ENCODE measurements at regions not wholly inside any gene's neighbourhood (a gene's known extent, or its start where the extent isn't known, plus 50 kb on each side); places are given as distances from the start of the nearest gene placed in this dataset.

DNA sequence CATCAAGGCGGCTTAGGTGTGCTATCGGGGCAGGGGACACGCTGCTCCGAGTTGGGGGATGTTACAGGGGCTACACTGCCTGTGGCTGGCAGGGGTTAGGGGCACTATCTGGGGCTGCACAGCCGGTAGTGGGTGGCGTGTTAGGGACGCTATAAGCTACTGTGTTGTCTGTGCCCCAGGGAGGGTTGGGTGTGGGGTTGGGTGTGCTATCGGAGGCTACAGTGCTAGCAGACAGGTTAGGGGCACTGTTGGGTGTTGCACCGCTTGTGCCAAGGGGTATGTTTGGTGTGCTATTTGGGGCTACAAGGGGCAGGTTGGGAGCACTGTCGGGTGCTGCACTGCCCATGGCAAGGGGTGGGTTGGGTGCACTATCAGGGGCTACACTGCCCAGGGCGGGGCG is 120.2 kb upstream of the VPREB1 start:
- H3K27ac ChIP-seq = no peak overlapping the region
- DNase-seq = no peak
- H3K36me3 ChIP-seq = no peaks in the 10 kb centered on the region
- no peaks in the 10 kb centered on the region for H3K9me3 ChIP-seq
- no peak overlapping the region for H3K4me3 ChIP-seq
- WGBS, 2 donors = 78 to 91% methylated on average over 7 to 8 of the region's 12 CpGs
- TF ChIP-seq, protein P1, sequence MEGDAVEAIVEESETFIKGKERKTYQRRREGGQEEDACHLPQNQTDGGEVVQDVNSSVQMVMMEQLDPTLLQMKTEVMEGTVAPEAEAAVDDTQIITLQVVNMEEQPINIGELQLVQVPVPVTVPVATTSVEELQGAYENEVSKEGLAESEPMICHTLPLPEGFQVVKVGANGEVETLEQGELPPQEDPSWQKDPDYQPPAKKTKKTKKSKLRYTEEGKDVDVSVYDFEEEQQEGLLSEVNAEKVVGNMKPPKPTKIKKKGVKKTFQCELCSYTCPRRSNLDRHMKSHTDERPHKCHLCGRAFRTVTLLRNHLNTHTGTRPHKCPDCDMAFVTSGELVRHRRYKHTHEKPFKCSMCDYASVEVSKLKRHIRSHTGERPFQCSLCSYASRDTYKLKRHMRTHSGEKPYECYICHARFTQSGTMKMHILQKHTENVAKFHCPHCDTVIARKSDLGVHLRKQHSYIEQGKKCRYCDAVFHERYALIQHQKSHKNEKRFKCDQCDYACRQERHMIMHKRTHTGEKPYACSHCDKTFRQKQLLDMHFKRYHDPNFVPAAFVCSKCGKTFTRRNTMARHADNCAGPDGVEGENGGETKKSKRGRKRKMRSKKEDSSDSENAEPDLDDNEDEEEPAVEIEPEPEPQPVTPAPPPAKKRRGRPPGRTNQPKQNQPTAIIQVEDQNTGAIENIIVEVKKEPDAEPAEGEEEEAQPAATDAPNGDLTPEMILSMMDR (IDR thresholded peaks at IDR 0.05) = no peak
- TF ChIP-seq POLR2A (IDR thresholded peaks at IDR 0.05) = no peak
- no peaks in the 10 kb centered on the region for H3K4me1 ChIP-seq
- H3K27me3 ChIP-seq = peaks cover 0 to 36% (median 0%) of the 10 kb centered on the region in 4 donors
- intact Hi-C loops (cut with DNase I) = no loop called here

DNA sequence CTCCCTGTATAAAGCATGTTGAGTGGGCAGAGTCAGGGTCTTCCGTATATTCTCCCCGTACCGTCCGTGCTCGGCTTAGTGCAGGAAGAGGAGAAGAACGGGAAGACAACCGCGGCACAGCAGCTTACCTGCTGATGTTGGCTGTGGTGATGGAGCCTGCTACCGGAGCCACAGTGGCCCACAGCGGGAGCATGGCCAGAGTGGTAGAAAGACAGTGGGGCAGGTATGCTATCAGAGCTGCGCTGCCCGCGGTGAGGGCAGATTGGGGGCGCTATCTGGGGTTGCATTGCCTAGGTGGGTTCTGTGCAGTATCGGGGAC is 120.7 kb upstream of the VPREB1 start:
- Histone ChIP-seq H3K4me1 (no peaks in the 10 kb centered on the region), H3K36me3 (no peaks in the 10 kb centered on the region), H3K9me3 (no peaks in the 10 kb centered on the region), H3K4me3 (no peak overlapping the region), H3K27me3 (peaks cover 0 to 41% (median 0%) of the 10 kb centered on the region in 4 donors), H3K27ac (no peak overlapping the region)
- WGBS, 2 donors = 92 to 100% methylated on average over 4 to 8 of the region's 15 CpGs
- intact Hi-C loops (cut with DNase I) = no loop called here
- DNase-seq = no peak
- TF ChIP-seq, protein P1 (IDR thresholded peaks at IDR 0.05) = no peak
- TF ChIP-seq POLR2A (IDR thresholded peaks at IDR 0.05) = no peak

DNA sequence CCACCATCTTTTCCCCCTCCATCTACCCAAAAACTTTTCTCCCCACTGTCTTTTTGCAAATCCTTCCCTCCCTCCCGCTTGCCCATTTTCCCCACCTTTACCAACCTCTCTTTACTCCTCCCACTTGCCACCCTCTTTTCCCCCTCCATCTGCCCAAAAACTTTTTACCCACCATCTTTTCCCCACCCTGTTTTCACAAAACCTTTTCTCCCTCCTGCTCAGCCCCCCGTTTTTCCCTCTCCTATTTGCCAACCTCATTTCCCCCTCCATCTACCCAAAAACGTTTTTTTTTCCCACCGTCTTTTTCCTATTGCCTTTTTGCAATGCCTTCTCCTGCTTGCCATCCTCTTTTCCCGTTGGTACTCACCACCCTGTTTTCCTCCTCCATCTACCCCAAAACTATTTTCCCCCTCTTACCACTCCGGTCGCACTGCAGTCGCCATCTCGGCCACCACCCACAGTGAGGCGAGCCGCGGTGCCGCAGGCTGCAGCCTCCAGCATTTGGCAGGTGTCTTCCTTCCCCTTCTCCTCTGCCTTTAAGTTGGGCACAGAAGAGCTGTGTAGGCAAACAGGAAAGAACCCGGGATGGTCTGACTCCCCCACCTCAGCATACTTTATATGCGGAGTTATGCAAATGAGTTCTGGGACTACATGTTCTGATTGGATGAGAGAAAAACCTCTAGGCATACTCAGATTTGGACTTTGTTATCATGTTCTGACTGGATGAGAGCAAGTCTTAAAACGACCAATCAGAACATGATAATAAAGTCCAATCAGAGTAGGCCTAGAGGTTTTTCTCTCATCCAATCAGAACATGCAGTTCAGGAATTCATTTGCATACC is 121.2 kb upstream of the VPREB1 start:
- no peak for DNase-seq
- Histone ChIP-seq H3K36me3 (no peaks in the 10 kb centered on the region), H3K9me3 (no peaks in the 10 kb centered on the region), H3K27me3 (peaks cover 0 to 47% (median 0%) of the 10 kb centered on the region in 4 donors), H3K4me1 (no peaks in the 10 kb centered on the region), H3K27ac (no peak overlapping the region), H3K4me3 (no peak overlapping the region)
- 79 to 81% methylated on average over 16 of the region's 16 CpGs for WGBS, 2 donors
- no peak for TF ChIP-seq POLR2A (IDR thresholded peaks at IDR 0.05)
- TF ChIP-seq, protein P1 (IDR thresholded peaks at IDR 0.05) = no peak
- intact Hi-C loops (cut with DNase I) = no loop called here

DNA sequence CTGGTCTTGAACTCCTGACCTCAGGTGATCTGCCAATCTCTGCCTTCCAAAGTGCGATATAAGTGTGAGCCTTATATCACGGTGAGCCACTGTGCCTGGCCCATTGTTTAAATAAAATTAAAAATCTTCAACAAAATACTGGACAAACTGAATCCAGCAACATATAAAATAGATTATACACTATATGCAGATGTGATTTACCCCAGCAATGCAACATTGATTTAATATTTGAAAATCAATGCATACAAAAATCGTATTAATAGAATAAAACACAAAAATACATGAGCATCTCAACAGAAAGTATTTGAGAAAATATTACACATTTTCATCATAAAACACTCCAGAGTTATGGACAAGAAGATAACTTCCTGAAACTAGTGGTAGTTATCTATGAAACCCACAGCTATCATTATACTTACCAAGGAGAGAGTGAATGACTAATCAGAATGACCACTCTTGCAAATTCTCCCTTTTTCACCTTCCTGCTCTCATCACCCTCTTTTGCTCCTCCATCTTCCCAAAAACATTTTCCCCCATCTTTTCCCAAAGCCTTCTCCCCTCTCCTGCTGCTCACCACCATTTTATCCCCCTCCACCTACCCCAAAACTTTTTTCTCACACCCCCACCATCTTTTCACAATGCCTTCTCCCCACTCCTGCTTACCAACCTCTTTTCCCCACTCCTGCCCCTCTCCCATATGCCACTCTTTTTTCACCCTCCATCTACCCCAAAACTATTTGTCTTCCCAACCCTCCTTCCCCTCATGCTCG is 122.1 kb upstream of the VPREB1 start:
- Histone ChIP-seq H3K36me3 (no peaks in the 10 kb centered on the region), H3K4me3 (no peak overlapping the region), H3K4me1 (no peaks in the 10 kb centered on the region), H3K9me3 (no peaks in the 10 kb centered on the region), H3K27ac (no peak overlapping the region), H3K27me3 (peaks cover 0 to 55% (median 0%) of the 10 kb centered on the region in 4 donors)
- no peak for DNase-seq
- intact Hi-C loops (cut with DNase I) = no loop called here
- WGBS, 2 donors = 81% methylated on average over 4 of the region's 4 CpGs
- TF ChIP-seq POLR2A (IDR thresholded peaks at IDR 0.05) = no peak

DNA sequence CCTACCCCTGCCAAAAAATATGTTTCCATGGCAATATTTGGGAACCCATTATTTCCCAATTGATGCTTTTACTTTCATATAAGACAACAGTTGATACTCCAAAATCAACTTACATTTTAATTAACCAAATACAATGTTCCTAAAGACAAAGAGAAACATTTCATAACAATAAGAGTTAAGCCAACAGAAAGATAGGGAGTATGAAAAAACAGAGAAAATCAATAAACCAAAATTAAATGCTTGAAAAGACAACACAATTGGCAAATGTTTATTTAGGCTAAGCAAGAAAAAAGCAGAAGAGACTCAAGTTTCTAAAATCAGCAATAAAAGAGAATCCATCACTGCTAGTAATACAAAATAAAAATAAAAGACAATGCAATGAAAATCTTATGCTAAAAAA is 123.1 kb upstream of the VPREB1 start:
- Histone ChIP-seq H3K4me1 (no peaks in the 10 kb centered on the region), H3K9me3 (no peaks in the 10 kb centered on the region), H3K27ac (no peak overlapping the region), H3K36me3 (no peaks in the 10 kb centered on the region), H3K4me3 (no peak overlapping the region), H3K27me3 (peaks cover 0 to 64% (median 0%) of the 10 kb centered on the region in 4 donors)
- DNase-seq = no peak
- intact Hi-C loops (cut with DNase I) = no loop called here
- TF ChIP-seq POLR2A (IDR thresholded peaks at IDR 0.05) = no peak
- TF ChIP-seq, protein P1 (IDR thresholded peaks at IDR 0.05) = no peak
